HG03457 (cell line): ENCODE measurements at regions not wholly inside any gene's neighbourhood (a gene's known extent, or its start where the extent isn't known, plus 50 kb on each side); places are given as distances from the start of the nearest gene placed in this dataset.

Experiments
- ATAC-seq: cut with Tn5 transposase; IDR thresholded peaks from one replicate; pipeline ENCODE4 v1.9.1; 2021; ENCODE audit warnings: moderate number of reproducible peaks; ENCODE audit not compliant: unreplicated experiment

DNA sequence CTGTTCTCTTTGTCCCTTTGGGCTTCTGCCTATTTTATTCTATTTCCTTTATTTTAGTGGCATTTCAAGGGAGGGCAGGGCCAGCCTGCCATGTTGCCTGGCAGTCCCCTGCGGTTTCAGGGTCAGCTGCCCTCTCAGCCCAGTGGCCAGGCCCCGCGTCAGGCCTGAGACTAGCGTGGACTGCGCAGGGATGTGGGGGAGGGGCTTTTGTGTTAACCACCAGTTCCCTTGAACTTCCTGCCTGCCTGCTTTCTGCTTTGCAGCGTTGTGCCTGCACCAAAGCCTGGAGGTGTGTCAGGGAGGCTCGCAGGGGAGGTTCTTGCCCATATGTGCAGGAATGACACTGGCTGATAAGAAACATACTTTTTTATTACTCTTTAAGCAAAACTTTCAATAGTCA, 157.6 kb downstream of the SLC35B3 start:
- ATAC-seq: no peak

DNA sequence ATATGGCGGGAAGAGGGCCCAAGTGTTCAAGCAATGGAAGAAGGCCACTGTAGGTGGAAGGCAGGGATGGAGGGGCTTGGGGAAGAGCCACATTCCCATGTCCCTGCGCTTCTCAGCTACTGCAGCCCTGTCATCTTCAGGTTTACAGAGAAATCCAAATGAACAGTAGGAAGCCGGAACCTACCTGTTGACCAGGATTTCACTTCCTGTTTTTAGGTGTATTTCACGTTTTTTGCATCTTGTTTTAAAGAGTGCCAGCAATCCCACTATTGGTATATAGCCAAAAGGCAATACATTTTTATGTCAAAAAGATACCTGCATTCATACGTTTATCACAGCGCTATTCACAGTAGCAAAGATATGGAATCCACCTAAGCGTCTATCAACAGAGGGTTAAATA, 159.2 kb downstream of the SLC35B3 start:
- ATAC-seq: no peak

DNA sequence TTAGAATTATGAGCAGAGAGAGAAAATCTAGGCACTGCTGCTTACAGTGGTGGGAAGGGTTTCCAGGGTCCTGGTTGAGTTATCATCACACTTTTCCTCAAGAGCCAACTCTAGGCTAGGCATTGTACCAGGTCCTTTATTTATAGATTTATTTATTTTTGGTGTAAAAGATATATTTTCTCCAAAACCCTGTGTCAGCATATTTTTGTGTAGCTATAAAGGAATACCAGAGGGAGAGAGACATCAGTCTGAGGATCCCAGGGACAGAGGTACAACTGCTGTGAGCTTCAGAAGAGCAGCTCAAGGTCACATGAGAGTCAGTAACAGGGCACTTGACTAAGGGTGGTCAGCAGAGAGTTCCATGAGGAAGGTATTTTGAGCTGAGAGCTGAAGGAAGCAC, 159.7 kb downstream of the SLC35B3 start:
- no peak for ATAC-seq

DNA sequence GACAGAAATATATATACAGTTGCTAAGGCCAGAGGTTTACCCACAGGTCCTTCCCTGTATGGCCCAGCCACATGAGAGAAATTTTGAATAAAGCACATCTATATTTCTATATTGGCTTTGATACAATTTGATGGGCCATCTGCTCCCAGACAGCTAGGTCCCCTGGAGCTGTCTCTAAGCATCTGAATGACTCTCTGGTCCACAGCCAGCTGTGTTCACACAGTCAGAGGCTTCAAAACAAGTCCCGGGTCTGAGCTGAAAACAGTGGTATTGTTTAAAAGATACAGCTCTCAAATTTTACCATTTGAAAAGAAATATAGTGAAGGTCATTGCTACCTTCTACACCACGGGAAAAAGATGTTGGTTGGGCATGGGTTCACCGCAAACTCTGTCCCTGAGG, 161.1 kb downstream of the SLC35B3 start:
- ATAC-seq: no peak

DNA sequence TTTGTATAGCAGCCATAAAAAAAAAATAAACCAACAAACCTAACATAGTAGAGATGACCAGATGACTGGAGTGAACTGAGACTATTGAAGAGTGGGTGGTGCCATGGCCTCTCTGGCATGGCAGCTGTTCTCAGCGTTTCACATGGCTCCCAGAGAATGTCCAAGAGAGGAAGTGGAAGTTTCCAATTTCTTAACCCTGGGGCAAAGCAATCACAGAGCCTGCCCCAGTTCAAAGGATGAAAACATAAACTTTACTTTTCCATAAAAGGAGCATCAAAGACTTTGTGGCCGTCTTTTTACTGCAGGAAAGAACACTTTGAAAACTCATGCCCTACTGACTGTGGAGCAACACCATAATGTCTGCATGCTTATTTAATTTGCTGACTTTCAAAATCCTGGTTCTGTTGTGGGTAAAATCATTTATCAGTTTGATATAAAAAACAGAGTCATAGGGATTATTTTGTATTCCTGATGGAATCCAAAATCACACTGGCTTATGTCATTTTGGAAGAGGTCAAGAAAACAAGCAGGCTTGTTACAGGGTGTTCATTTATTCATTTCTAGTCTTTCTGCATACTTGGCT, 165.4 kb downstream of the SLC35B3 start:
- no peak for ATAC-seq

DNA sequence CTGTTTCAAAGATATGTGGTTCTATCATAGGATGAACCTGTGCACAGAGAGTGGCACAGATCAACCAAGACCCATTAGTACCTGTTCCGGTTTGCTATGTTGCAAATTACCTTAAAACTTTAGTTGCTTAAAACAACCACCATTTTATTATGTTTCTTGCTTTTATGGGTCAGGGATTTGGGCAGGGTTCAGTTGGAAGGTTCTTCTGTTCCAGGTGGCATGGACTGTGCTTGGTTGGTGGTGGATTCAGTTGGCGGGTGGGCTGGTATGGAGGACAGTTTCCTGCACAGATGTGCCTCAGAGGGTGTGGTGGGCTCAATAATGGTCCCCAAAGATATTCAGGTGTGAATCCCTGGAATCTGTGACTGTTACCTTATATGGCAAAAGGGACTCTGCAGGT, 166.3 kb downstream of the SLC35B3 start:
- no peak for ATAC-seq

DNA sequence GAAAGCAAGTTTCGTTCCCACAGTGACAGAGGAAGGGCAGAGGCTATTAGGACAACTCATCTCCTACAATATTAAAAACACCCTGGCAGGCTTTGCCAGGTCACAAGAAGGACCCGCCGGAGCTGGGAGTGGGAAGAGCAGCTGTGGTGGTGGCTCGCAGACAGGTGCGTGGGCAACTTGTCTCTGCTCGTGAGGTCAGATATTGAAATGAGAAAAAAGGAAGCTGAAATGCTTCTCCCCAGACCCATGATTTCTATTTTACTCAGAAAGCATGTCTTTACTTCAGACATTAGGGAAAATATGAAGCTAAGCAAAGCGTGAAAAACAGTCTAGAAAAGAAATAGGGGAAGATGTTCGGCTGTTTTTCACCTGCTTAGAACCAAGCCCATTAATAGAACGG, 166.3 kb upstream of the EEF1E1 start:
- no peak for ATAC-seq

DNA sequence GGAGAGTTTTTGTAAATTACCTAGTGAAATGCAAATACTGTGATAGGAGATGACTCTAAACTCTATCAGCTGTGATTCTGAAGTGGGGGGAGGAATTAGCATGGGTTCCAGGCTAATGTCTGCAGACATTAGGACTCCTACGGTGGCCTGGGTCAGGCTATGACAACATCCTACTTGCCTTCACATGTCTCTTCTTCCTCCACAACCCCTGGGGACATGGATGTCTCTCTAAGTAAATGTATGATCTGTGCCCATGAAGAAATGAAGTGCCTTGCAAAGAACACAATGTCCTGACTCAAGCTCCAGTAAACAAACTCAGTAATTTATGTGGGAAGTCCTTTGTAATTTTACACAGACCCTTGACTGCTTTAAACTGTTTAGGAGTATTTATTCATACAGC, 165.8 kb upstream of the EEF1E1 start:
- no peak for ATAC-seq

DNA sequence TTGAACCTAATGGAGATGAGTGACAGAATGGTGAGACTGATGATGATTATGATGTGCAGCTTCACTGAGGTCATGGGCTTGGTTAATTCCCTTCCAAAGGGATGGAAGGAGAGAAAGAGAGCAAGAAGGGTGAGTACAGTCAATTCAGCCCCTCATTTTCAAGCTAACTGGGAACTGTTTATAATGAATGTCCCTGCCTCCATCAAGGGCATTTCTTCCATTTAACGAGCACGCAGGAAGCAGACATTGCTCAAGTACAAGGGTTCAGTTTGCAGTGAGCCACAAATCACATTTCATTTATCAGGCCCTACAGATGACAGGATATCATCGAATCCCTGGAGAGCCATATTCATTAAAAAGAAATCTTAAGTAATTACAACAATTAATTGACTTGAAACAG, 158.3 kb upstream of the EEF1E1 start:
- ATAC-seq: no peak

DNA sequence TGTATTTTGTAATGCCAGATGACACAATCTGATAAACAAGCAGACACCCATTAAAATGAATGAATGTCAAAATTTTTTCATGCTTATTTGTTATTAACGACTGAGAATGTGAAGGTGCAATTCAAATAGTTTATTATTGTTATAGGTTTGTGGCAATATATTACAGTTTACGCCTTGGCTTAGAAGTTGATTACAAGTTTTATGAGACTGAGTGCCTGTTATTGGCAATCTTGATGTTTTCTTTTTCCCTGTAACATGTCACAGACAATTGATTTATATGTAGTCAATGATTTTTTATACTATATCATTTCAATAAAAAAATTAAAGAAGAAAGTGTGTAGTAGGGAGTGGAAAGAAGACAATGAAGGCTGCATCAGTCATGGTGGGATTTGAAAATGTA, 144.1 kb upstream of the EEF1E1 start:
- no peak for ATAC-seq

DNA sequence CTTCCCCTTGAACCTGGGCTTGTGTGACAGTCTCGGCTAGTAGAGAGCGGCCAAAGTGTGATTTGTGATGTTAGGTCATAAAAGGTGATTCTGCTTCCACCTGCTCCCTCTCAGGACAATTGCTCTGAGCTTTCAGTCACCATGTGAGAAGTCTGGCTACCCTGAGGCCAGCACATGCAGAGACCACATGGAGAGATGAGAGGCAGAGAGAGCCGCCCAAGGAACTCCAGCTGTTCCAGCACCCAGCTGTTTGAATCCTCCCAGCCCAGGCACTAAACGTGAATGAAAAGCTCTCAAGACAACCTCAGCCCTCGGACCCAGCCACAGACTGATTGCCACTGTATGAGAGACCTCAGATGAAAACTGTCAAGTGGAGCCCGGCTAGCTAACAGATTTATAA, 143.4 kb upstream of the EEF1E1 start:
- ATAC-seq: no peak

DNA sequence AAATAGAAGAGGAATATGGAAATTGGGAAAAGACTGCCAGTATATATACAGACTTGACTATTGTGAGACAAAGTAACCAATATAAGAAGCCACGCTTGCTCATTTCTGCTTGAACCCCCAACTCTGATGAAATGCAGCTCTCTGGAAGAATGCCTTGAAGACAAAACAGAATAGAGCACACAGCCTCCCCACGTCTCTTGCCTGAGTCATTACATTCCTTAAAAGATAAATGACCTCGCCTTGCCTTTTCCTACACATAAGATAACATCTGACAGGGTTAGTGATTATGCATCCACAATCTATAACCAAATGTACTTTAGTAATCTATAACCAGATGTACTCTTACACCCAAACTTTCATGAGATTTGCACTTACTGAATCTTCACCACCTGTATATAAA, 141.1 kb upstream of the EEF1E1 start:
- no peak for ATAC-seq

DNA sequence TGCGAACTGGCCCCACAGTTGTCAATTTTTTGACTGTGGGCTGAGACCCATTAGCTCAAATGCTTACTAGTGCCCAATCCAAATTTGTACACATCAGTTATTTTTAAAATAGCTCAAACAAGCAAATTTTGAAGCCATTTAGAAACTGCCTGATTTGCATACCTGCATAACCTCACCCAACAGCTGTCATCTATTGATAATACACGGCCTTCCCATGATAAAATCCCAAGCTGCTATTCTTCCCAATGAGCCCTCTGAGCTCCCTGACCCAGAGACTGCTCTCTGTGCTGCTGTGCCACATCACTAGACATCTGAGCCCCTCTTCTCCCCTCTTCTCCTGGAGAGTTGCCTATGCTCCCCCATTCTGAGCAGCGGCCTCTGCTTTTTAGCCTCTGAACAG, 140.5 kb upstream of the EEF1E1 start:
- ATAC-seq: no peak

DNA sequence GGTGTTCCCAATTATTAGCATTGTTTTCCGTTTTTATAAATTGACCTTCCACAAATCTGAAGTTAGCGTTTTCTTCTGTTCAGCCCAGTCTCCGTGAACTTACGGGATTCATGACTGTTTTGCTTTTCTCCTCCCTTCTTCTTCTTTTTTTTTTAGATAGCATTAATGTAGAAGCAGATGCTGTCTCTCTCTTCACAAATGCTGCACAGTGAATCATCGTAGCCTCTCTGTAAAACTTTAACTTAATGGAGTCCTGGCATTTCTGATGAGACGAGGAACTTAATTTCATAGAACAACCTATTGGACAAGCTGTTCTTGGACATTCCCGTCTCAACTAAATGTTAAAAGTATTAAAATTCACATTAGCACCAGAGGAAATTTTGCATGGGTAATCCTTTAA, 138.0 kb upstream of the EEF1E1 start:
- ATAC-seq: no peak

DNA sequence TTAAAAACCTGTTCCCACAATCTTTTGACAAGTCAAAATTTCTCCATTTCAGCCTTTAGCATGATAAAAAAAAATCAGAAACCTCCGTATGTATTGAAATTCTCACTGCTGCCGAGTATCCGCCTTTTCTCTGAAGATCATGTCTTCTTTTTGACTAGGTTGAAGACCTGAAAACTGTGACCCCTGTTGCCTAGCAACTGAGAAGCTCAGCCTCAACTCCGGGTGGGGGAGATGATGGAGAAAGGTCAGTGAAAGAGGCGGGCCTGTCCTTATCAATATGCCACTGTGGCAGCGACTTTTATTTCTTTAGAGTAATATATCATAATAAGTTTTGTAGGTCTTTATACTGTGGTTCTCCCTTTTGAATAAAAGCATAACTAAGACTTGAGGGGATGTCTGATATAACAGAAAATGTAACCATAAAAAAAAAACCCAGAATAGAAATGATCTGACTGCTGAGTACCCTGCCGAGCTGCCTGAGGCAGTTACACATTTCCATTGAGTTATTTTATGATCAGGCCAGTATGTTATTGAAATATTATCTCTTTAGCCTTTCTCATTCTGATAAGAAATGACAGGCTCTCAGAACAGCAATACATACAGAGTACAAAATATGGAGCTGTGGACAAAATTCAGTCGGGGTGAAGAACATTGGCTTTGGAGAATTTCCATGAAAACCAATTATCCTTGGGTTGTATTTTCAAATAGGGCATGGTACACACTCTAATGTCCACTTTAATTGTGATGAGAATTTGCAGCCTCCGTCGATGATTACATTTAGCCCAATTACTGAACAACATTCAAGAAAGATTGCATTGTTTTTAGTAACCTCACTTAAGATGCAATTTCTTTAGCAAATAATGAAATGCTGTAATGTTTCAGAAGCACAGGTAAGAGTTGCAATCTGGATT, 136.7 kb upstream of the EEF1E1 start:
- no peak for ATAC-seq

DNA sequence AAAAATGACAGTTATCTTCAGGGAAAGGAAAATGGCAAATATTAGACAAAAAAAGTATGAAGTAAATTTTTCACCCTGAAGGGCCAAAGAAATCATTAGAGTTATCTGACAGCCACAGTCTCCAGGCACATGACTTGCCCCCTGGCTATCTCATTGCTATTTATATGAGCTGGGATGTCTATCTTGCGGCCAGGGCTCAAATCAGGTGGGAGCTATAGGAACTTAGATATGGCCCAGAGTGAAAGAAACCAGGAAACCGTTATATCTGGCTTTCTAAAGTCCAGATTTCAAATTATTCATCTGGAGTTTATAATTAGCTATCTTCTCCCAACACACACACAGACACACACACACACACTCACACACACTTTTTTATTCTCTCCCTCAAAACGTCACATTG, 135.3 kb upstream of the EEF1E1 start:
- no peak for ATAC-seq

DNA sequence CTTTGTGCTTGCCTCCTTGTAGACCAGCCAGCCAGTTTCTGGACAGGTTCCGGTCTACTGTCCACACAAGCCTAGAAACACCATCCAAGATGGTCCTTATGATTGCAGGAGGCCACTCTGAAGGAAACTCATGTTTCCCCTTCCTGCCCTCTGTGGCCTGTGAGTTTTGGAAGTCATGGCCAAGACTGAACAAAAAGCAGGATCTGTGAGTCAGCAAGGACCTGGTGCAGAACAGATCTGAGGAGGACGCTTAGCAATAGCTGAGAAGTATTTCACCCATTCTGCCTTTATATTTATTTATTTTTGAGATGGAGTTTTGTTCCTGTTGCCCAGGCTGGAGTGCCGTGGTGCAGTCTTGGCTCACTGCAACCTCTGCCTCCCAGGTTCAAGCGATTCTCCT, 134.6 kb upstream of the EEF1E1 start:
- no peak for ATAC-seq

DNA sequence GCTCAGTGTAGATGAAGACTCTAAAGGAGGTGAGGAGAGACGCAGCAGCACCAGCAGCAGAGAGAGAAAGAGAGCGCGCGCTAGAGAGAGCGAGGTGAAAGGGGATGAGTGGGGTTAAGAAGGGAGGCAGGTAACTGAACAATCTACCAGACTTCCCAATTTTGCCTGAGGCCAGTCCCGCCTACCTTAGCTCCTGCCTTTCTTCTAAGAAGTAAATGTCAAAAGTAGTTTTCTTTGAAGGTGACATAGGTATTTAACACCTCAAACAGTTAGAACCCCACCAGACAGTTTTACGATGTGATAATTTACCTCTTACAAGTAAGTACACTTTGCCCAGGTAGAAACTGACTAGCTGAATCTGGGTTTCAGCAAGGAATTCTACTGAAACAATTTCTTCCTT, 132.0 kb upstream of the EEF1E1 start:
- ATAC-seq: no peak

DNA sequence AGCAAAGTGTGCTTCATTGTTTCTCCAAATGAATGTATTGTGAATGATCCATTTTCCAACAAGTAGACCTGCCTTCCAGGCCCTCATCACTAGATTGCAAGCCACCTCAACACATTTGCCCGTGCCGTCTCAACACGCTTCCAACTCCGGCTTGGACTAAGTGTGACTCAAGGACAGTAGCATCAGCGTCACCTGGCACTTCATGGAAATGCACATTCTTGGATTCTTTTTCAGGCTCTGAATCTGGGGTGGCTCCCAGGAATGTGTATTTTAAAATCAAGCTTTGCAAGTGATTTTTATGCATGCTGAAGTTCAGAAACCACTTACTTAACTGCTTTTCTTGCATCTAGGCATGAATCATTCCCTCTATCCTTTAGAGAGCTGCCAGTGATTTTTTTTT, 129.6 kb upstream of the EEF1E1 start:
- ATAC-seq: no peak

DNA sequence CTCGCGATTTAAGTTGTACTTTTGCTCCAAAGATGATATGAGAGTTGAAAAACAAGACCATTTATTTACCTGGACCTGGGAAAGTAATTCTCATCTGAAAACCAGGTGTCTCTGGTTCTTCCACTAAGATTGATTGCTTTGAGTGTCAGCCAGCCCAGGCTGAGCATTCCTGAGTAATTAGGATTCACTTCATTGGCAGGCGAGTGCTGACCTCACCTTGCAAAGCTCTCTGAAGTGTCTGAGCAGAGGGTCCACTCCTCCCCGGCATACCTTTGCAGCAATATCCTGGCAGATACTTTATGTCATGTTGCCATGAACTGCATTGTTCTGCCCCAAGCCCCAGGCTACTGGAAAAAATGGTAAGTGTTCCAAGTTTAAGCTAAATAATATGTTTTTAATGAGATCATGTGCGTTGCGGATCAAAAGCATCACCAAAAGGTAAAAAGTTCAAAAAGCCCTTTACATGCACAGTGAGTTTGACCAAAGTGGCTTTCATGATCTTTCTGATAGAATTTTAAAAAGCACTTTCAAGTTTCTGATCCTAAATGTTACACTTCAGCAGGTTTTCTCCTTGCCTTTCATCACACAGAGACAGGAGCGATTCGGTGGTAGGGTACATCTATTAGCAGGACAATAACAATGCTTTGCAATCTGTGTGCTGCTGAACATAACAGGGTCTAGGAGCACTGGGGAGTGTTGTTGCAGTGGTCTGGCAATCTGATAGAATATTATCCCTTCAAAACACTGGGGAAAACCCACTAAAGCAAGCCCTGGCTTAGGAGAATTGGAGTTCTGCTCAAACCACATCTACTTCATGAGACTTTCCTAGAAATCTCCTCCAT, 127.8 kb upstream of the EEF1E1 start:
- ATAC-seq: no peak

DNA sequence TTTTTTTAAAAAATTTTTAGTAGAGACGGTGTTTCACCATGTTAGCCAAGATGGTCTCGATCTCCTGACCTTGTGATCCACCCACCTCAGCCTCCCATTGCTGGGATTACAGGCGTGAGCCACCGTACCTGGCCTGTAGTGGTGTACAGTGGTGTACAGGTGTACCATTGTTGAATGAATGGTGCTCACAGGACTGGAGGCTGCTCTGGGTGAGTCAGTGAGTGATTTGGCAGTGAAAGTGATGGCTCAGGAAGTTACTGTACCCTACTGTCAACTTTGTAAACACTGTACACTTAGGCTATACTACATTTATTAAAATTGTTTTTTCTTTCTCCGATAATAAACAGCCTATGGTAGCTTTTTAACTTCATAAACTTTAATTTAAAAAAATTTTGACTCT, 122.8 kb upstream of the EEF1E1 start:
- no peak for ATAC-seq

DNA sequence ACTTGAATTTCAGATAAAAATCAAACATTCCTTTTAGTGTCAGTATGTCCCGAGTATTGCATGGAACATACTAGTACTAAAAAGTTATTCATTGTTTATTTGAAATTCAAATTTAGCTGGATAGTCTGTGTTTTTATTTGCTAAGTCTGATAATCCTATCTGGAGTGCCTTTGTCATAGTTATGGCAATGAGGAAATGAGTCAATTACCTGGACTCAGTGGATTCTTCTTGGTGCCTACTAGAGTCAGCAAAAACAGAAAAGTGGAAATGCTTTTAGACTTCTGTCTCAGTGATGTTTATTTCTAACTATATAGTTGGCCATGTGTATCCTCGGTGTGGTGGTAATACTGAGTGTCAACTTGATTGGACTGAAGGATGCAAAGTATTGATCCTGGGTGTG, 121.3 kb upstream of the EEF1E1 start:
- ATAC-seq: no peak
